ENCODE measurements at regions not wholly inside any gene's neighbourhood (a gene's known extent, or its start where the extent isn't known, plus 50 kb on each side); places are given as distances from the start of the nearest gene placed in this dataset.
A peak's percentile ranks its signal among the peaks of the same experiment; 100 is the strongest.

DNA sequence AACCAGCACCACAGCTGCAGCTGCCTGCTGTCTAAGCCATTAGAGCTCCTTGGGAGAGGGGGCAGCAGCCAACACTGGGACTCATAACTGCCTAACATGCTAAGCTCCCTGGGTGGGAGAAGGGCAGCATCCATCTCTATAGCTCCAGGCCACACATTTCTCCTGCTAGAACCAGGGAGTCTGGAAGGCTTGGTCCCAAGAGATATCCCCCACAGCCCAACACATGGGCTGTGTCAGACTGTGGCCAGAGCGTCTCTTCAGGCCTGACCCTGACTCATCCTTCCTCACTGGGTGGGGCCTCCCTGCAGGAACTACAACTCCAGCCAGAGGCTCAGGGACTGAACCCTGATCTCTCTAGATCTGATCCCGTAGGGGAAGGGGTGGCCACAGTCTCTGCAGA lies 411.1 kb downstream of the HDGFL1 start:
- H3K27me3 Mint-ChIP-seq (ENCODE audit: unreplicated experiment): peaks cover 3% of the 10 kb centered on the region
- no peaks in the 10 kb centered on the region for H3K9me3 Mint-ChIP-seq (ENCODE audit: unreplicated experiment)
- H3K4me1 Mint-ChIP-seq (ENCODE audit: low read depth, unreplicated experiment): no peaks in the 10 kb centered on the region
- TF ChIP-seq, protein P1, sequence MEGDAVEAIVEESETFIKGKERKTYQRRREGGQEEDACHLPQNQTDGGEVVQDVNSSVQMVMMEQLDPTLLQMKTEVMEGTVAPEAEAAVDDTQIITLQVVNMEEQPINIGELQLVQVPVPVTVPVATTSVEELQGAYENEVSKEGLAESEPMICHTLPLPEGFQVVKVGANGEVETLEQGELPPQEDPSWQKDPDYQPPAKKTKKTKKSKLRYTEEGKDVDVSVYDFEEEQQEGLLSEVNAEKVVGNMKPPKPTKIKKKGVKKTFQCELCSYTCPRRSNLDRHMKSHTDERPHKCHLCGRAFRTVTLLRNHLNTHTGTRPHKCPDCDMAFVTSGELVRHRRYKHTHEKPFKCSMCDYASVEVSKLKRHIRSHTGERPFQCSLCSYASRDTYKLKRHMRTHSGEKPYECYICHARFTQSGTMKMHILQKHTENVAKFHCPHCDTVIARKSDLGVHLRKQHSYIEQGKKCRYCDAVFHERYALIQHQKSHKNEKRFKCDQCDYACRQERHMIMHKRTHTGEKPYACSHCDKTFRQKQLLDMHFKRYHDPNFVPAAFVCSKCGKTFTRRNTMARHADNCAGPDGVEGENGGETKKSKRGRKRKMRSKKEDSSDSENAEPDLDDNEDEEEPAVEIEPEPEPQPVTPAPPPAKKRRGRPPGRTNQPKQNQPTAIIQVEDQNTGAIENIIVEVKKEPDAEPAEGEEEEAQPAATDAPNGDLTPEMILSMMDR (IDR thresholded peaks at IDR 0.05; ENCODE audit: partially characterized antibody, unreplicated experiment): no peak
- DNase-seq: no peak
- H3K4me3 Mint-ChIP-seq (ENCODE audit: unreplicated experiment): no peak overlapping the region
- H3K36me3 Mint-ChIP-seq (ENCODE audit: unreplicated experiment): peaks cover 17% of the 10 kb centered on the region
- no peak overlapping the region for H3K27ac Mint-ChIP-seq (ENCODE audit: unreplicated experiment)

DNA sequence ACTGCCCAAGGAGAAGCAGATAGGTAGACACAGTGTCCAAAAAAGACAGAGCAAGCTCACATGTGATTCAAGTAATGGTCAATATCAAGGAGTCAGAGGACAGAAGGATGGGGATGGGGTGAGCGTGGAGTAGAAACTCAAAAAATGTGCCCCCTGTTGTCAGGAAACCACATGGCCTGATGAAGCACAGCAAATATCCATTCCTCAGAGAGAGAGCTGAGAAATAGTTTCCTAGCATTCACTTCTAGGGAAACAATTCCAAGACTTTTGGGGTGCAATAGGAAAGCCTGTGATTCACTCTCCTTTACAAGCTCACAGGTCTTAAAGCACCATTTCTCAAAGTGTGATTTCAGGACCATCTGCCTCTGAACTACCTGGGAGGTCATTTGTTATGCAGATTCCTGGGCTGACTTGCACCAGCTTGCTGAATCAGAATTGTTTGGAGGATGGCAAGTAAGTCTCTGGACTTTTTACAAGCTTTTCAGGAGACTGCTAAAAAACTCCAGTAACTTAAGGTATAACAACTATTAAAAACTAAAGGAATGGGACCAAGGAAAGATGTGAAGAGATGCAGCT lies 432.8 kb downstream of the HDGFL1 start:
- no peaks in the 10 kb centered on the region for H3K36me3 Mint-ChIP-seq (ENCODE audit: unreplicated experiment)
- no peak for DNase-seq
- peaks cover 11% of the 10 kb centered on the region for H3K4me1 Mint-ChIP-seq (ENCODE audit: low read depth, unreplicated experiment)
- H3K4me3 Mint-ChIP-seq (ENCODE audit: unreplicated experiment): no peak overlapping the region
- H3K27me3 Mint-ChIP-seq (ENCODE audit: unreplicated experiment): no peaks in the 10 kb centered on the region
- TF ChIP-seq, protein P1 (IDR thresholded peaks at IDR 0.05; ENCODE audit: partially characterized antibody, unreplicated experiment): no peak
- no peak overlapping the region for H3K27ac Mint-ChIP-seq (ENCODE audit: unreplicated experiment)
- peaks cover 2% of the 10 kb centered on the region for H3K9me3 Mint-ChIP-seq (ENCODE audit: unreplicated experiment)

DNA sequence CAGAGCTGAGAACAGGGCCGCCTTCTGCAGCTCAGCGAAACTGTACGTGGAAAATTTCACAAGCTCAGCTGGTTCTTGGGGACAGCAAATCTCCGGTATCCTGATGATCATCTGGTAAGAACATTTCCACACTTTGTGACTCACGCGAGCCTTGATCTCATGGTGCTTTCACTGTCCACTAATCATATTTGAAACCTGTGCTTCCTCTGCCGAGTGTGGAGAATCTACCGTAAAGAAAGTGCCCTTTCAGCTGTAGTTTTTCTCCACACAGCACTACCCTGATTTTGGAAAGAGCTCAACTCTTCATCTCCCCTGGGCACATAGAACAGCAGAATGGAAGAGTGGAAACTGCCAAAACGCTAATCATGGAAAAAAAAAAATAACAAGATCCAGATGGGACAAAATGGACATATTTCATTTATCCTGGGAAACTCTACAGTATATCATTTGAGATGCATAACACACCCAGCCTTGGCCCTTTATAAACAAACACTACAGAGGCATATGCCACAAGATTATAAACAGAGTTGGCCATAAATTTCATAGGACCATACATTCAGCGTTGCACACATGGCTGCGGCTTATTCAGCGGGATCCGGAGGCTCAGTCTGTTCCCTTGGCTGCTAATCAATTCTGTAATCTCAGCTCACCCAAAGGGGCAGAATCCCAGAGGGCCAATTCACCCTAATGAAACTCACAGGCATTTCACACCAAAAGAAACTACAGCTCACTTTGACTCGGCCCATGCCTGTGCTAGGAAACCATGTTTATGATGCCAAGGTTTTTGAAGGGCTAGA lies 434.5 kb downstream of the HDGFL1 start:
- peaks cover 11% of the 10 kb centered on the region for H3K4me1 Mint-ChIP-seq (ENCODE audit: low read depth, unreplicated experiment)
- H3K9me3 Mint-ChIP-seq (ENCODE audit: unreplicated experiment): peaks cover 2% of the 10 kb centered on the region
- peak overlapping the region; percentile 0 for H3K4me3 Mint-ChIP-seq (ENCODE audit: unreplicated experiment)
- H3K36me3 Mint-ChIP-seq (ENCODE audit: unreplicated experiment): no peaks in the 10 kb centered on the region
- no peaks in the 10 kb centered on the region for H3K27me3 Mint-ChIP-seq (ENCODE audit: unreplicated experiment)
- TF ChIP-seq, protein P1 (IDR thresholded peaks at IDR 0.05; ENCODE audit: partially characterized antibody, unreplicated experiment): no peak
- peak overlapping the region; percentile 56 for H3K27ac Mint-ChIP-seq (ENCODE audit: unreplicated experiment)
- no peak for DNase-seq

DNA sequence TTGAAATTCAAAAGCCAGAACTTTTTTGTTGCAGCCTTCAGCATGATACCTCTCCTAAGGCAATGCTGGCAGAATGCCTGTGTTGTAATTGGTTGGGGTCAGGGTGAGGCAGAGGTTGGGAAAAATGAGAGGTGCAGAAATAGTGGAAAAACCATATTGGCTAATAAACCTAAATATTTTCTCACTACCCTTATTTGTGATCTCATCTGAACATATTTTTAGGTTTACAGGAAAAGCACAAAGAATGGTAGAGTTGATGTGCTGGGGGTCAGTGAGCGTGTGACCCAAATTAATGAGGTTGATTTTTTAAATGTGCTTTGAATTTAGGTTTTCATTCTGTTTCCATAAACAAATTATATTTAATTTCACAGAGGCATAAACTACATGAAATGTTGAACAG lies 437.3 kb downstream of the HDGFL1 start:
- Mint-ChIP-seq H3K27me3 (ENCODE audit: unreplicated experiment) (no peaks in the 10 kb centered on the region), H3K9me3 (ENCODE audit: unreplicated experiment) (peaks cover 1% of the 10 kb centered on the region), H3K36me3 (ENCODE audit: unreplicated experiment) (no peaks in the 10 kb centered on the region), H3K4me3 (ENCODE audit: unreplicated experiment) (no peak overlapping the region), H3K27ac (ENCODE audit: unreplicated experiment) (no peak overlapping the region), H3K4me1 (ENCODE audit: low read depth, unreplicated experiment) (peaks cover 11% of the 10 kb centered on the region)
- TF ChIP-seq, protein P1 (IDR thresholded peaks at IDR 0.05; ENCODE audit: partially characterized antibody, unreplicated experiment): no peak
- no peak for DNase-seq

- Mint-ChIP-seq H3K27me3 (ENCODE audit: unreplicated experiment) (no peaks in the 10 kb centered on the region), H3K9me3 (ENCODE audit: unreplicated experiment) (peaks cover 1% of the 10 kb centered on the region), H3K4me1 (ENCODE audit: low read depth, unreplicated experiment) (no peaks in the 10 kb centered on the region), H3K4me3 (ENCODE audit: unreplicated experiment) (no peak overlapping the region), H3K36me3 (ENCODE audit: unreplicated experiment) (no peaks in the 10 kb centered on the region), H3K27ac (ENCODE audit: unreplicated experiment) (no peak overlapping the region)
- no peak for DNase-seq
- TF ChIP-seq, protein P1 (IDR thresholded peaks at IDR 0.05; ENCODE audit: partially characterized antibody, unreplicated experiment): no peak
These were observed 442.2 kb downstream of the HDGFL1 start for GRCh38 chr6:23011615-23012014.
